Superior temporal gyrus (tissue), 1 donor: ENCODE measurements at regions not wholly inside any gene's neighbourhood (a gene's known extent, or its start where the extent isn't known, plus 50 kb on each side); places are given as distances from the start of the nearest gene placed in this dataset.

ENCODE experiments used
- DNase-seq: peaks from one replicate; pipeline ENCODE4 v3.0.0-alpha.2; 2016; ENCODE audit errors: extremely low spot score

GRCh38 chr18:21996351-21996826, 173.0 kb upstream of the GATA6 start:
- DNase-seq: no peak

DNA sequence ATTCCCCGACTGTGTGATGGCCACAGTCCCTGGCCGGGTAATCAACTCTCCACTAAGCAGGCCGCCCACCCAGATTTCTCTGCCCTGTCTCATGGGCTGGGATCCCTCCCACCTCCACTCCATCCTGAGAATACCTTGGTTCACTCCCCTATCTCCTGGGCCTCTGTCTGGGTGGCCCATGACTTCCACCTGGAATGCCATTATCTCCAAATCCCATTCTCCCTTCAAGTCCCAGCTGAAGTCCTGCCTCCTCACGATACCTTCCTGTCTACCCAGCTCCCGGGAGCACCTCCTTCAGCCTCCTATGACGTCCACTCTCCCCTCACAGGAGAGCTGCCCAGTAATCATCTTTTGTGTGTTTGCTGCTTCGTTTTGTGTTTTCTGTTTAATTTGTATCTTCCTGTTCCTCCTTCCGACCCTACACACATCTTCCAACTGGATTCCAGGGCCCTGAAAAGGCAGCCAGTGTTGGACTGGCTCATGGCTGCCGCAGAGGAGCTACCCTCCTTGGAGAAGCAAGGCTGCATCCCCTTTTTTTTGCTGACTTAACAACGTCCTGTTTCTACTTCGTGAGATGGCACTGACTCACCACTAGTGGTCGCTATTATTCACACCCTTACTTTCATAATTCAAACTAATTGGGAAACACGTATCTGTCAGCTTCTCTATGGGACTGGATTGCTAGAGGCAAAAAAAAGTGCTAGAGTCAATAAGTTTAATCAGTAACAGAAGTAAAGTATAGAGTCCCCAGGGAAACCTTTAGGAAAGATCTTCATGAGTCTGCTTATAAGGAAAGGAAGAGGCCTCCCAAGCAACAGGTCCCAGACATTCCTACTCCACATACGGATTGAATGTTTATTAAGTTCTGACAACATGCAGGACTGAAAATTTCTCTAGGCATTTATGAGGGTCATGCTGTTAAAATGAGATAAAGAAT, 171.9 kb upstream of the GATA6 start:
- peak; percentile 48 for DNase-seq

DNA sequence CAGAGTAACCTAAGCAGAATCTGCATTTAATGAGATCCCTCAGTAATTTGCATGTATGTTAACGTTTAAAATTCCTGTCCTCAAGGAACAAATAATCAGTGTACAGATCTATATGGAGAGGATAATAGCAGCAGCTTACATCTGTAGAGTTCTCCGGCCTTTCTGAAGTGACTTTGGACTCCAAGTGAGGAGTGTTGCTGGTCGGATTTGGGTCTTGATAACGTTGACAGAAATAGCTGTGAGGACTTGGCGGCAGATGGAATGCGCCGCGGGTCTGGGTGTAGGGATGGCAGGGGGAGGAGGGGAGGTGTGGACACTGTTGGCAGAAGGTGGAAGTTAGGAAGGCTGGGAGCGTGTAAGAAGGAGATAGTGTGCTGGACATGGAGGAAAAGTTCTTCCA, 170.9 kb upstream of the GATA6 start:
- no peak for DNase-seq

DNA sequence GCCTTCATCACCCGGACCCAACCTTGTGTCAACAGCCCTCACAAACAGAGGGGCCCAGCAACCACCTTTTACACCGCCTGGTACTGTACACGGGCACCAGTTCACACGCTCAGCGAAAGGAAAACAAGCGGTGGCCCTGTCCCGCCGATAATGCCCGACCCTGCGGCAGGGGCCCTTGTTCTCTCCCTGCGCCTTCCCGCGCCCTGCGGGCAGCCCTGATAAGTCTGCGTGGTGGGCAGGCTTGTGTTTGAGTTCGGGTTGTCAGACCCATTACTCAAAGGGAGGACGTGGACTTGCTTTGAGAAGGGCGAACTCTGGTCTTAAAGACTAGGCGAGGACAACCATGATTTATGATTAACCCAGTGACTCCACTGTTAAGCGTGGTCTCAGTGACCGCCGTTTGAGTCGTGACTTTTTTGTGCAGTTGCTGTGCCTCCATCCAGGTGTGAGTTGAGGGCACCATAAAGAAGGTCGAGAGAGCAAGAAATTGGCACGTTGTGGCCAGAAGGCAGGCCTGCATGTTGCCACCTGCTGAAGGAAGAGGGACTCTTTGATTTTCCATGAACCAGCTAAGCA, 167.4 kb upstream of the GATA6 start:
- no peak for DNase-seq

GRCh38 chr18:22005191-22005841, 164.1 kb upstream of the GATA6 start:
- DNase-seq: no peak

DNA sequence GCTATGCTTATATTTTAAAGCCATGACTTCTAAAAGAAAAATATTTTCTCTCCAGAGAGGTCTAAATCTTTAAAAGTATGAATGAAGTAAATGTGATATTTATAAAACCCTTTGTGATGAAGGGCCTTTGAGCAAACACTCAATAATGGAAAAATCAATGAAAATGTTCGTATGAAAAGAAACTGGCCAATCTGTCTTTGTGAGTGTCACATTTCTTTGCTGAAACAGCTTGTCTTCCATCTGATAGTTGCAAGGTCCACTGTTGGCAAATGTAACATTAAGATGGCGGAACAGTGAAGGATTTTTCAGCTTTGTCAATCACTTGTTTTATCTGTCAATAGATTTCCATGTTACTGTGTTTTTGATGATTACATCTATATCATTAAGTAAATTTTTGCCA, 162.9 kb upstream of the GATA6 start:
- DNase-seq: no peak

DNA sequence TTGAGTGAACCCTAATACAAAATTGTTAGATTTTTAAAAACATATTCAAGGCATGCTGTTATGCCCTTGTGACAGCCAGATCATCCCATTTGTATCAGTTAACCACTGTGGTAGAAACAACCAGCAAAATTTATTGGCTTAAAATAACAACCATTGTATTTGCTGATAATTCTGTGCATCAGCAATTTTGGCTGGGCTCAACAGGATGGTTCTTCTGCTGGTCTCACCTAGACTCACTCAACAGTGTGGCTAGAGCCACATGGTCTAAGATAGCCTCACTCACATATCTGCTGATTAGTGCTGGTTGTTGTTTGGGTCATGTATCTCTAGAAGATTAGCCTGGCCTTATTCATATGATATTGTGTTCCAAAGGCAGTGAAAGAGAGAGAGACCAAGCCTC, 160.1 kb upstream of the GATA6 start:
- DNase-seq: no peak

GRCh38 chr18:22013993-22014392, 155.4 kb upstream of the GATA6 start:
- DNase-seq: no peak

- no peak for DNase-seq
Measured at GRCh38 chr18:22015156-22015555, 154.2 kb upstream of the GATA6 start.

GRCh38 chr18:22018366-22018765, 151.0 kb upstream of the GATA6 start:
- DNase-seq: no peak

DNA sequence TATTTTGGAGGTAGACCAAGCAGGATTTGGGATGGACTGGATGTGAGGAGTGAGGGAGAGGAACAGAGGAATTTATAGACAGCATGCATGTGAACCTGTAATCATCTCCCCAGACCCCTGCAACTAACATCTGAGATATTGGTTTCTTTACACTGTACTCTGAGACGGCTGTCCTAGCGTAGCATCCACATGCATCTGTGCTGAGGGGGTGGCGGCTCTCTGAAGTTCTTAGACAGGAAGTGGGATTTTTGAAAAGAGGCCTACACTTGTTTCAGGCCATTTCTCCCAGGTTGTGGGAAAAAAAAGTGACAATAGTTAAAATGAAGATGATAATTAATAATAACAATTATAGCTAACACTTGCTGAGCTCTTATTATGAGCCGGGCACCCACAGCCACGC, 150.2 kb upstream of the GATA6 start:
- no peak for DNase-seq

- no peak for DNase-seq
Measured at GRCh38 chr18:22020127-22020866, 149.1 kb upstream of the GATA6 start.

- no peak for DNase-seq
Measured at GRCh38 chr18:22020867-22021370, 148.5 kb upstream of the GATA6 start.

DNA sequence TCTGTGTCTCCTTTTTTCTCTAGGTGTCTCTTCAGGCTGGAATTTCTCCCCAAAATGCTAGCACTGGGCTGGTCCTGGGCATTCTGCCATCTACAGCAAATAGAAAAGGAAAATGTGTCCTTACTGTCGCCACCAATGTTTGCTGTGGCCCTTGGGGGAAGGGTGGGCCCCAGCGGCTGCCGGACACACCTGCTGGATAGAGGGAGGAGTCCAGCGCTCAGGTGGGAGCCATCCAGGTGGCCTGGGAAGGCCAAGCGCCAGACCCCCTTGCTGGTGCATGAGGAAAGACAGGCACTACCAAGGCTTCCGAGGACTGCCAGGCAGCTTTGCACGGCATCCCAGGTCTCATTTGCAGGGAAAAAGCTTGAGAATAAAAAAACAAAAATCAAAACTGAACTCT, 147.7 kb upstream of the GATA6 start:
- no peak for DNase-seq

DNA sequence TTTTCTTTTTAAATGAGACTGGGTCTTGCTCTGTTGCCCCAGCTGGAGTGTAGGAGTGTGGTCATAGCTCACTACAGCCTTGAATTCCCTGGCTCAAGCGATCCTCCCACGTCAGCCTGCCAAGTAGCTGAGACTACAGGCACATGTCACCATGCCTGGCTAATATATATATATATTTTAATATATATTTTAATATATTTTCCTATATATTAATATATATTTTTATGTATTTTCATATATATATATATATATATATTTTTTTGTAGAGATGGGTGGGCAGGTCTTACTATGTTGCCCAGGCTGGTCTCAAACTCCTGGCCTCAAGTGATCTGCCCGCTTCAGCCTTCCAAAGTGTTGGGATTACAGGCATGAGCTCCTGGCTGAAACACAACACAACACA, 144.5 kb upstream of the GATA6 start:
- no peak for DNase-seq

DNA sequence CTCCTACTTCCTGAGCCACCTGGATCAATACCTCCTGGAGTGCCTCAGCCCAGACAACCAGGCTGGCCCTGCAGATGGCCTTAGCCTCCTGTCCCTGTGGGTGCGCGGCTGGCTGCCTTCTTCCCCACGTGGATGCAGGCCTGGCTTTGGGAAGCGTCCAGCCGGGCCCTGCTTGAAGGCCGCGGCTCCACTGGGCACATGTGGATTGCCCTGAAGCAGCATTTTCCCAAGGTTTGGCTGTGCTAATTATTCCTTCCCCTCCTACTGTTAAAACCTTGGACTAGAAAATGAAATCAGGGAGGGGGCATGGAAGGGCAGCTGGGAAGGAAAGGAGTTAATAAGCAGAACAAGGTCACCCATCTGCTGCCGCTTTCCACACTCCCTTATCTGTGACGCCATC, 143.0 kb upstream of the GATA6 start:
- no peak for DNase-seq

GRCh38 chr18:22026889-22027288, 142.5 kb upstream of the GATA6 start:
- DNase-seq: no peak

DNA sequence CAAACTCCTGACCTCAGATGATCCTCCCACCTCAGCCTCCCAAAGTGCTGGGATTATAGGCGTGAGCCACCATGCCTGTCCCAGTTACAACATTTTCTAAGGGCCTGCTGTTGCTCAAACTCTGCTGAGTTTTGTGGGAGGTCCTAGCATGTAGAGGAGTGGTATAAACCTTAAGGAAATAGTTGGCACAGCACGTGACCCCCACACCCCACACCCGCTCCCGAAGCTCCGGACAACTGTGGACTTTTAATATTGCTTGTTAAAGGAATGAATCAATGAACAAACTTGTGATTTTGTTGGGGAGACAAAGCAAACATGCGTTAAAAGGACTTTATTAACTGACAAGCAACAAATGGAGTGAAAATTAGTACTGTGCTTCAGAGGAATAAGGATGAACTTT, 137.8 kb upstream of the GATA6 start:
- no peak for DNase-seq

DNA sequence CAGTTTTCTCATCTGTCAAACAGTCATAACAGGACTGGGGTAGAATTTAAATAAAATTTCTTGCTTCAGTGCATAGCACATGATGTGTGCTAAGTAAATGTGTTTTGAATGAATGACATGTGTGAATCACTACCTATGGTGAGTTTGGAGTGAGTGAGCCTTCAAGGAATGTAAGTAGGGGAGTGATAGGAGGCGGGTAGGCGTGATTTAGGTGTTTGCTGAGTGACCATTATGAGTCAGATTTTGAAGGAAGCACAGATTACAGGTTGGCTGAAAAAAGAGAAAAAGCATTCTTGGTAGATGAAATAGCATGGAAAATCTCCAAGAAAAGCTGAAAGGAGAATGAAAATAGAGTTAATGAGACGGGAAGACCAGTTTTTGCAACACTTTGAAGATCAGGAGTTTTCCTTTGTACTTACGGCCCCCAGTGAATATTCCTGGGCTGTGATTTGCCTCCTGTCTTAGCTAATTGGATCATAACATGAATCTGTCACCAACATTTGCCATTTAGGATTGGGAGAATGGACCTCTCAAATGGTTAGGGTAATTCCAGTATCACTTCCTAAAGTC, 136.9 kb upstream of the GATA6 start:
- DNase-seq: no peak

GRCh38 chr18:22033085-22033484, 136.3 kb upstream of the GATA6 start:
- no peak for DNase-seq

- no peak for DNase-seq
Measured at GRCh38 chr18:22034276-22034675, 135.1 kb upstream of the GATA6 start.

DNA sequence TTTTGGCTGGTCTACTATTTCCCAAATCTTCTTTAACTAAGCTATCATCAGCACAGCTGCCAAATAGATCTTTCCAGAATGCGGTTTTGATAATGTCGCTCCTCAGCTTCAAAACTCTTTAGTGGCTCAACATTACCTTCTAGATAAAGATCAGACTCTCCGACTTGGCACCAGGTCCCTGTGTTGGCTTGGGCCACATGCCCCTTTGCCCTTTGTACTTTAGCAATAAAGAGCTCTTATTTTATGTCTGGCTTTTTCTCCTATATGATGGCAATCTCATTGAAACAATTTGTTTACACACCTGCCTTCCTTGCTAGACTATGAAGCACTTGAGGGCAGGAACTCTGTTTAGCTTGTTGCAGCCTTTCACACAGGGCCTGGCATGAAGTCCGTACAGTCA, 128.9 kb upstream of the GATA6 start:
- DNase-seq: no peak
